SK-N-SH (cell line): ENCODE measurements at regions not wholly inside any gene's neighbourhood (a gene's known extent, or its start where the extent isn't known, plus 50 kb on each side); places are given as distances from the start of the nearest gene placed in this dataset.
"Not testable (repeated sequence)": the region's sequence is repeated elsewhere in the genome, so short reads cannot be mapped to it uniquely, and the experiment has no call there.

Experiments
- CTCF ChIA-PET: fragments of 300-600, 350-600 bp; formaldehyde crosslinking; extraction: SDS; loops from one replicate; lab custom pipeline; 2021; lab: Yijun Ruan, JAX
- POLR2A ChIA-PET: fragments of 350-600 bp; sonication (Branson Sonifier 250); formaldehyde crosslinking; extraction: SDS; loops from one replicate; lab custom pipeline; 2020; ENCODE audit warnings: antibody characterized with exemption, inconsistent platforms; lab: Yijun Ruan, JAX
- DNase-seq: peaks from one replicate; pipeline ENCODE4 v3.0.0; 2012
- H2AFZ ChIP-seq: fragments of 200-600 bp; sonication (generic); 2 replicates; pipeline ENCODE4 v1.8.1; 2016; ENCODE audit warnings: antibody characterized with exemption, mild to moderate bottlenecking, low read depth
- H3F3A ChIP-seq: fragments of 200-600 bp; sonication (generic); replicated peaks from 2 replicates; pipeline ENCODE3; 2016; ENCODE audit warnings: antibody characterized with exemption, mild to moderate bottlenecking; ENCODE audit not compliant: insufficient read depth
- H3K27ac ChIP-seq, 2 experiments: fragments of 200-500 bp in 1 of 2; fragments of 200-600 bp in 1 of 2; sonication (Bioruptor generic) in 1 of 2; sonication (generic), shearing (Covaris generic) in 1 of 2; 2 replicates each; pipeline versions ENCODE4 v1.5.1 to v1.6.1; 2014 to 2016; ENCODE audit warnings: low read depth in 2 of 2, inconsistent platforms in 1 of 2, low read length in 1 of 2, mild to moderate bottlenecking in 1 of 2, mixed read lengths in 1 of 2
- H3K27me3 ChIP-seq: fragments of 200-600 bp; sonication (generic), shearing (Covaris generic); 2 replicates; pipeline ENCODE4 v1.6.1; 2016; ENCODE audit warnings: mixed run types; ENCODE audit not compliant: insufficient read depth
- H3K36me3 ChIP-seq, 2 experiments: fragments of 200-500 bp in 1 of 2; fragments of 200-600 bp in 1 of 2; sonication (Bioruptor generic) in 1 of 2; sonication (generic) in 1 of 2; replicated peaks in 1 of 2; 2 replicates each; pipeline versions ENCODE3 to v1.5.1; 2014 to 2016; ENCODE audit warnings: low read length in 1 of 2, mild to moderate bottlenecking in 1 of 2; ENCODE audit not compliant: insufficient read depth in 2 of 2, control insufficient read depth in 1 of 2
- H3K4me1 ChIP-seq, 2 experiments: fragments of 200-500 bp in 1 of 2; fragments of 200-600 bp in 1 of 2; sonication (Bioruptor generic) in 1 of 2; sonication (generic), shearing (Covaris generic) in 1 of 2; 2 replicates each; pipeline versions ENCODE4 v1.5.1 to v1.6.1; 2014 to 2016; ENCODE audit warnings: low read depth in 1 of 2, low read length in 1 of 2, mixed run types in 1 of 2; ENCODE audit not compliant: insufficient read depth in 2 of 2, control insufficient read depth in 1 of 2
- H3K4me2 ChIP-seq: fragments of 200-600 bp; sonication (generic), shearing (Covaris generic); 2 replicates; pipeline ENCODE4 v1.6.1; 2017; ENCODE audit warnings: mixed run types
- H3K4me3 ChIP-seq, 2 experiments: fragments of 200-500 bp in 1 of 2; fragments of 200-600 bp in 1 of 2; sonication (Bioruptor generic) in 1 of 2; sonication (generic), shearing (Covaris generic) in 1 of 2; 2 replicates each; pipeline versions ENCODE4 v1.5.1 to v1.8.1; 2014 to 2016; ENCODE audit warnings: low read depth in 2 of 2, inconsistent platforms in 1 of 2, low read length in 1 of 2, mild to moderate bottlenecking in 1 of 2, mixed read lengths in 1 of 2, moderate library complexity in 1 of 2
- H3K79me2 ChIP-seq: fragments of 200-600 bp; sonication (generic); 2 replicates; pipeline ENCODE4 v1.8.1; 2017; ENCODE audit warnings: mild to moderate bottlenecking; ENCODE audit not compliant: insufficient read depth
- H3K9ac ChIP-seq: fragments of 200-600 bp; sonication (generic); 2 replicates; pipeline ENCODE4 v1.6.1; 2017; ENCODE audit warnings: mixed run types
- H3K9me2 ChIP-seq: fragments of 200-600 bp; sonication (generic); 2 replicates; pipeline ENCODE4 v1.6.1; 2017; ENCODE audit warnings: mixed run types
- H3K9me3 ChIP-seq: fragments of 200-600 bp; sonication (generic); 2 replicates; pipeline ENCODE4 v1.6.1; 2017; ENCODE audit warnings: mixed run types, mild to moderate bottlenecking, moderate library complexity
- H4K20me1 ChIP-seq: fragments of 200-600 bp; sonication (generic); 2 replicates; pipeline ENCODE4 v1.6.1; 2017; ENCODE audit warnings: mild to moderate bottlenecking, mixed run types; ENCODE audit not compliant: insufficient read depth
- FOXM1 ChIP-seq: IDR thresholded peaks from 2 replicates; pipeline ENCODE4 v1.4.0; 2012; ENCODE audit warnings: low read depth, mild to moderate bottlenecking
- GABPA ChIP-seq: IDR thresholded peaks from 2 replicates; pipeline ENCODE4 v1.4.0; 2012; ENCODE audit warnings: low read depth, mild to moderate bottlenecking
- RAD21 ChIP-seq: IDR thresholded peaks from 2 replicates; pipeline ENCODE4 v1.6.1; 2012; ENCODE audit warnings: mild to moderate bottlenecking, low read length
- RXRA ChIP-seq: IDR thresholded peaks from 2 replicates; pipeline ENCODE4 v1.4.0; 2012; ENCODE audit warnings: low read depth, mild to moderate bottlenecking, borderline replicate concordance
- SMC3 ChIP-seq: IDR thresholded peaks from 2 replicates; pipeline ENCODE4 v1.6.1; 2012; ENCODE audit warnings: low read depth, low read length, improper control_type of control experiment
- TAF1 ChIP-seq: IDR thresholded peaks from 2 replicates; pipeline ENCODE4 v1.6.1; 2012; ENCODE audit warnings: low read depth, mild to moderate bottlenecking, low read length, moderate library complexity, borderline replicate concordance
- WGBS: methylation state at CpG from one replicate; pipeline ENCODE4 v1.1.6; 2017; ENCODE audit warnings: low lambda C conversion rate; 5-methylcytosine and 5-hydroxymethylcytosine counted together
- TF ChIP-seq, protein P1 (sequence below): fragments of 150-350 bp; IDR thresholded peaks from 2 replicates; pipeline ENCODE4 v1.6.1; 2016; ENCODE audit warnings: mild to moderate bottlenecking, low read depth, low read length
- TF ChIP-seq, protein P2 (sequence below): IDR thresholded peaks from 2 replicates; pipeline ENCODE4 v1.4.0; 2012; ENCODE audit warnings: low read depth, borderline replicate concordance

DNA sequence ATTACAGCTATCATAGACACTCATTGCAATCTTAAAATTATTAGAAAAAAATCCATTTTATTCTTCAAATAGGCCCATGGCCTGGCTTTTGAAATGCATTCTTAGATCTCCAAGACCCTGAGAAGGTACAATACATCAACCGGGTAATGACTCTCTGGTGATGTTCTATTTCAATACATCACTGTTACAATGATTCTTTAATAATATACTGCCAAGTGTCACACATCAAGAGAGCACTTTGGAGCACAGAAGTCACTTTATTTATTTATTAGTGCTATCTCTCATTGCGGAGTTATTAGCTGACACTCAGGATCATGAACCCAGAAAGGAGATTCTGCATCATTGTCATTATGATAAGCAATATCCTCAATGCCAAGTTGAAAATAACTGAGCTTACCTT, 748.5 kb upstream of the MBL2 start:
- H3K27me3 ChIP-seq, result no peaks in the 10 kb centered on the region
- H3K79me2 ChIP-seq, result no peaks in the 10 kb centered on the region
- TF ChIP-seq RXRA (no peak), GABPA (no peak), SMC3 (no peak), TAF1 (no peak), RAD21 (no peak), FOXM1 (no peak)
- TF ChIP-seq, protein P1, sequence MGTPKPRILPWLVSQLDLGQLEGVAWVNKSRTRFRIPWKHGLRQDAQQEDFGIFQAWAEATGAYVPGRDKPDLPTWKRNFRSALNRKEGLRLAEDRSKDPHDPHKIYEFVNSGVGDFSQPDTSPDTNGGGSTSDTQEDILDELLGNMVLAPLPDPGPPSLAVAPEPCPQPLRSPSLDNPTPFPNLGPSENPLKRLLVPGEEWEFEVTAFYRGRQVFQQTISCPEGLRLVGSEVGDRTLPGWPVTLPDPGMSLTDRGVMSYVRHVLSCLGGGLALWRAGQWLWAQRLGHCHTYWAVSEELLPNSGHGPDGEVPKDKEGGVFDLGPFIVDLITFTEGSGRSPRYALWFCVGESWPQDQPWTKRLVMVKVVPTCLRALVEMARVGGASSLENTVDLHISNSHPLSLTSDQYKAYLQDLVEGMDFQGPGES, result no peak
- TF ChIP-seq, protein P2, sequence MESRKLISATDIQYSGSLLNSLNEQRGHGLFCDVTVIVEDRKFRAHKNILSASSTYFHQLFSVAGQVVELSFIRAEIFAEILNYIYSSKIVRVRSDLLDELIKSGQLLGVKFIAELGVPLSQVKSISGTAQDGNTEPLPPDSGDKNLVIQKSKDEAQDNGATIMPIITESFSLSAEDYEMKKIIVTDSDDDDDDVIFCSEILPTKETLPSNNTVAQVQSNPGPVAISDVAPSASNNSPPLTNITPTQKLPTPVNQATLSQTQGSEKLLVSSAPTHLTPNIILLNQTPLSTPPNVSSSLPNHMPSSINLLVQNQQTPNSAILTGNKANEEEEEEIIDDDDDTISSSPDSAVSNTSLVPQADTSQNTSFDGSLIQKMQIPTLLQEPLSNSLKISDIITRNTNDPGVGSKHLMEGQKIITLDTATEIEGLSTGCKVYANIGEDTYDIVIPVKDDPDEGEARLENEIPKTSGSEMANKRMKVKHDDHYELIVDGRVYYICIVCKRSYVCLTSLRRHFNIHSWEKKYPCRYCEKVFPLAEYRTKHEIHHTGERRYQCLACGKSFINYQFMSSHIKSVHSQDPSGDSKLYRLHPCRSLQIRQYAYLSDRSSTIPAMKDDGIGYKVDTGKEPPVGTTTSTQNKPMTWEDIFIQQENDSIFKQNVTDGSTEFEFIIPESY, result no peak
- no peak overlapping the region for H3K4me3 ChIP-seq
- H3K4me1 ChIP-seq, result no peaks in the 10 kb centered on the region
- H3K9me2 ChIP-seq, result no peaks in the 10 kb centered on the region
- H3F3A ChIP-seq, result no peaks in the 10 kb centered on the region
- 65% methylated on average over 2 of the region's 2 CpGs for WGBS
- ChIA-PET POLR2A (no interaction called here), CTCF (no interaction called here)
- DNase-seq, result no peak
- no peak overlapping the region for H3K27ac ChIP-seq
- no peak overlapping the region for H3K9ac ChIP-seq
- no peaks in the 10 kb centered on the region for H3K36me3 ChIP-seq
- H4K20me1 ChIP-seq, result no peaks in the 10 kb centered on the region
- no peak overlapping the region for H2AFZ ChIP-seq
- H3K9me3 ChIP-seq, result no peaks in the 10 kb centered on the region
- H3K4me2 ChIP-seq, result no peak overlapping the region

DNA sequence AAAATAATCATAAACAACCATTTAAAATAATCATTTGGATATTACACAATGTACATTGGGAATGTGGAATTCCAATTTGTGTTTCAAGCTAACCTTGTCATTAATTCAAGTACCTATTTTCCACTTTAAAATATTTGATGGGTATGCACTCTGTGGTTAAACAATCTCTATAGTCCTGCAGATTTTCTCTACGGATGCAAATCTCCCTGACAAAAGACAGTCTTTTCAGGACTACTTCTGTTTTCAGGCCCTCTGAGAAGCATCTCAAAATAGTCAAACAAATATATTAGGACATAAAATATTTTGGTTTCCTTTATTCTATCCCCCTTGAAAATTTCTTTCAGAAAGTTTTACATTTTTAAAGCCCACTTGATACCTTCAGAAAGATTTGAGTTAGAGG, 735.6 kb upstream of the MBL2 start:
- CTCF ChIA-PET, result no interaction called here
- Histone ChIP-seq H3K4me2 (no peak overlapping the region), H3K27ac (no peak overlapping the region), H3K4me1 (no peaks in the 10 kb centered on the region), H3K4me3 (no peak overlapping the region), H3K36me3 (no peaks in the 10 kb centered on the region), H2AFZ (no peak overlapping the region), H3K27me3 (no peaks in the 10 kb centered on the region)
- no peak for TF ChIP-seq GABPA
- TF ChIP-seq, all 33 proteins: peak for 0
- H3F3A ChIP-seq, result no peaks in the 10 kb centered on the region
- H3K9me3 ChIP-seq, result no peaks in the 10 kb centered on the region
- H3K9me2 ChIP-seq, result no peaks in the 10 kb centered on the region
- DNase-seq, result no peak
- 28% methylated on average over 1 of the region's 1 CpG for WGBS
- POLR2A ChIA-PET, result no interaction called here
- H3K79me2 ChIP-seq, result no peaks in the 10 kb centered on the region
- no peak overlapping the region for H3K9ac ChIP-seq
- H4K20me1 ChIP-seq, result no peaks in the 10 kb centered on the region

DNA sequence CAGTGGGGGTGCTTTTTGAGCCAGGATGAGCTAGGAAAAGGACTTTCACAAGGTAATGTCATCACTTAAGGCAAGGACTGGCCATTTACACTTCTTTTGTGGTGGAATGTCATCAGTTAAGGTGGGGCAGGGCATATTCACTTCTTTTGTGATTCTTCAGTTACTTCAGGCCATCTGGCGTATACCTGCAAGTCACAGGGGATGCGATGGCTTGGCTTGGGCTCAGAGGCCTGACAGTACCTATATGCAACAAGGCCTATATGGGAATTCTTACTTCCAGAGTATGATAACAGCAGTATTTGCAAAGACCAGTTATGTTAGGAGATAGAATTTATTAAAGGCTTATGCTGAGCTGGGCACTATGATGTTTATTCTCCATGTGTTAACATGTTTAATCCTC, 731.9 kb upstream of the MBL2 start:
- H3F3A ChIP-seq, H3K9ac ChIP-seq, H2AFZ ChIP-seq, H3K9me2 ChIP-seq, DNase-seq, H3K36me3 ChIP-seq, H3K4me3 ChIP-seq, H3K4me2 ChIP-seq, H3K27me3 ChIP-seq, H3K27ac ChIP-seq, H3K4me1 ChIP-seq, H3K79me2 ChIP-seq, POLR2A ChIA-PET, H3K9me3 ChIP-seq, H4K20me1 ChIP-seq: not testable (repeated sequence)
- CTCF ChIA-PET, result interaction anchor here (0.7 kb wide), 1 partner anchor 294 kb away, joined by 3 read pairs; no protein-coding TSS in a partner anchor
- WGBS, result 63% methylated on average over 2 of the region's 2 CpGs
